H9 (cell line): ENCODE measurements at regions not wholly inside any gene's neighbourhood (a gene's known extent, or its start where the extent isn't known, plus 50 kb on each side); places are given as distances from the start of the nearest gene placed in this dataset.
A peak's percentile ranks its signal among the peaks of the same experiment; 100 is the strongest.

Experiments
- DNase-seq: peaks from one replicate; pipeline ENCODE4 v3.0.0-alpha.2; 2017
- H2AFZ ChIP-seq: one replicate; pipeline ENCODE4 v1.6.1; 2013; ENCODE audit warnings: mild to moderate bottlenecking, low read length, control low read depth, moderate library complexity
- H2AK5ac ChIP-seq: 2 replicates; pipeline ENCODE4 v1.6.1; 2013; ENCODE audit warnings: low read length, control low read depth, mixed read lengths; ENCODE audit not compliant: insufficient read length
- H2BK120ac ChIP-seq: one replicate; pipeline ENCODE4 v1.6.1; 2013; ENCODE audit warnings: low read depth, mild to moderate bottlenecking, low read length, control low read depth, inconsistent platforms; ENCODE audit not compliant: poor library complexity, severe bottlenecking
- H2BK12ac ChIP-seq: 2 replicates; pipeline ENCODE4 v1.6.1; 2013; ENCODE audit warnings: low read length, control low read depth, mixed read lengths, low read depth; ENCODE audit not compliant: insufficient read length
- H2BK15ac ChIP-seq: 2 replicates; pipeline ENCODE4 v1.6.1; 2013; ENCODE audit warnings: low read depth, low read length, control low read depth
- H2BK20ac ChIP-seq: one replicate; pipeline ENCODE4 v1.6.1; 2013; ENCODE audit warnings: low read depth, mild to moderate bottlenecking, low read length, control low read depth, inconsistent platforms; ENCODE audit not compliant: poor library complexity, severe bottlenecking
- H2BK5ac ChIP-seq: 2 replicates; pipeline ENCODE4 v1.6.1; 2013; ENCODE audit warnings: low read length, control low read depth, mixed read lengths; ENCODE audit not compliant: insufficient read length
- H3K14ac ChIP-seq: 2 replicates; pipeline ENCODE4 v1.6.1; 2013; ENCODE audit warnings: low read length, control low read depth; ENCODE audit not compliant: insufficient read depth
- H3K18ac ChIP-seq: 2 replicates; pipeline ENCODE4 v1.6.1; 2013; ENCODE audit warnings: low read depth, mild to moderate bottlenecking, mixed read lengths, low read length, control low read depth; ENCODE audit not compliant: insufficient read length
- H3K23ac ChIP-seq: 2 replicates; pipeline ENCODE4 v1.6.1; 2013; ENCODE audit warnings: low read length, control low read depth, mixed read lengths, low read depth; ENCODE audit not compliant: insufficient read length
- H3K23me2 ChIP-seq: 2 replicates; pipeline ENCODE4 v1.6.1; 2013; ENCODE audit warnings: low read depth, mild to moderate bottlenecking, mixed read lengths, low read length, control low read depth; ENCODE audit not compliant: insufficient read length, poor library complexity, severe bottlenecking
- H3K27ac ChIP-seq: 2 replicates; pipeline ENCODE4 v1.5.1; 2013; ENCODE audit warnings: low read length, control low read depth, mixed read lengths, low read depth; ENCODE audit not compliant: insufficient read length
- H3K27me3 ChIP-seq: 2 replicates; pipeline ENCODE4 v1.6.1; 2013; ENCODE audit warnings: low read length, control low read depth, inconsistent platforms; ENCODE audit not compliant: insufficient read depth
- H3K4ac ChIP-seq: 2 replicates; pipeline ENCODE4 v1.6.1; 2013; ENCODE audit warnings: low read depth, mild to moderate bottlenecking, control low read depth, inconsistent platforms, low read length, moderate library complexity
- H3K4me1 ChIP-seq: 2 replicates; pipeline ENCODE4 v1.6.1; 2013; ENCODE audit warnings: low read length, control low read depth, inconsistent platforms; ENCODE audit not compliant: insufficient read depth
- H3K4me2 ChIP-seq: 2 replicates; pipeline ENCODE4 v1.6.1; 2013; ENCODE audit warnings: low read length, control low read depth, mixed read lengths; ENCODE audit not compliant: insufficient read length, insufficient read depth
- H3K56ac ChIP-seq: 2 replicates; pipeline ENCODE4 v1.6.1; 2013; ENCODE audit warnings: low read depth, mild to moderate bottlenecking, mixed read lengths, low read length, control low read depth; ENCODE audit not compliant: insufficient read length
- H3K79me1 ChIP-seq: 2 replicates; pipeline ENCODE4 v1.6.1; 2013; ENCODE audit warnings: low read depth, mild to moderate bottlenecking, moderate library complexity, low read length, control low read depth, inconsistent platforms; ENCODE audit not compliant: insufficient read depth, poor library complexity, severe bottlenecking
- H3K79me2 ChIP-seq: 2 replicates; pipeline ENCODE4 v1.6.1; 2013; ENCODE audit warnings: low read length, control low read depth, inconsistent platforms; ENCODE audit not compliant: insufficient read depth
- H3K9ac ChIP-seq: 2 replicates; pipeline ENCODE4 v1.6.1; 2013; ENCODE audit warnings: low read length, control low read depth, mixed read lengths; ENCODE audit not compliant: insufficient read length; ENCODE audit errors: extremely low read depth
- H3K9me3 ChIP-seq: one replicate; pipeline ENCODE4 v1.6.1; 2013; ENCODE audit warnings: low read depth, low read length, inconsistent platforms; ENCODE audit not compliant: control insufficient read depth
- H3T11ph ChIP-seq: one replicate; pipeline ENCODE4 v1.6.1; 2013; ENCODE audit warnings: mild to moderate bottlenecking, low read length, control low read depth, inconsistent platforms
- H4K20me1 ChIP-seq: one replicate; pipeline ENCODE4 v1.6.1; 2013; ENCODE audit not compliant: control insufficient read depth, insufficient read length, insufficient read depth
- H4K5ac ChIP-seq: 2 replicates; pipeline ENCODE4 v1.6.1; 2013; ENCODE audit warnings: low read depth, mild to moderate bottlenecking, mixed read lengths, low read length, control low read depth; ENCODE audit not compliant: insufficient read length
- H4K8ac ChIP-seq: replicated peaks from 2 replicates; pipeline ENCODE4 v1.6.1; 2013; ENCODE audit warnings: low read length, control low read depth, mixed read lengths, low read depth; ENCODE audit not compliant: insufficient read length
- H4K91ac ChIP-seq: 2 replicates; pipeline ENCODE4 v1.6.1; 2013; ENCODE audit warnings: low read depth, mild to moderate bottlenecking, moderate library complexity, mixed read lengths, low read length, control low read depth; ENCODE audit not compliant: insufficient read length
- H3K27ac Mint-ChIP-seq, 3 experiments: 2 replicates in 2 of 3; 3 replicates in 1 of 3; pipeline ENCODE4 v1.8.0; 2020 to 2021; ENCODE audit warnings: mixed read lengths in 3 of 3, mild to moderate bottlenecking in 1 of 3, moderate library complexity in 1 of 3
- H3K27me3 Mint-ChIP-seq: 2 replicates; pipeline ENCODE4 v1.8.0; 2021; ENCODE audit warnings: low read depth, mild to moderate bottlenecking, moderate library complexity, mixed read lengths
- H3K36me3 Mint-ChIP-seq, 3 experiments: 2 replicates in 2 of 3; 3 replicates in 1 of 3; pipeline ENCODE4 v1.8.0; 2020 to 2021; ENCODE audit warnings: low read depth in 3 of 3, mixed read lengths in 3 of 3; ENCODE audit not compliant: insufficient read depth in 1 of 3
- H3K4me1 Mint-ChIP-seq, 2 experiments: 2 replicates each; pipeline ENCODE4 v1.8.0; 2020; ENCODE audit warnings: mixed read lengths in 2 of 2
- H3K4me3 Mint-ChIP-seq, 2 experiments: 2 replicates in 1 of 2; 3 replicates in 1 of 2; pipeline ENCODE4 v1.8.0; 2020 to 2021; ENCODE audit warnings: mild to moderate bottlenecking in 2 of 2, mixed read lengths in 2 of 2, moderate library complexity in 1 of 2
- H3K9me3 Mint-ChIP-seq, 2 experiments: 2 replicates in 1 of 2; 3 replicates in 1 of 2; pipeline ENCODE4 v1.8.0; 2020; ENCODE audit warnings: mild to moderate bottlenecking in 2 of 2, mixed read lengths in 2 of 2, moderate library complexity in 1 of 2
- CTCF ChIP-seq: fragments of 200-600 bp; sonication (generic); conservative IDR thresholded peaks from 3 replicates; pipeline ENCODE4 v1.8.0; 2021; ENCODE audit warnings: antibody characterized with exemption, mild to moderate bottlenecking
- WGBS: extraction: QIAGEN DNeasy Blood & Tissue Kit; methylation state at CpG from one replicate; pipeline ENCODE4 v1.1.7; 2013; ENCODE audit warnings: missing lambda C conversion rate, low lambda C conversion rate, mixed read lengths; ENCODE audit not compliant: insufficient read length; ENCODE audit errors: extremely low coverage; 5-methylcytosine and 5-hydroxymethylcytosine counted together

GRCh38 chr5:1934056-1934394 lies 51.3 kb upstream of the IRX4 start:
- peak overlapping the region in 1 of 3 experiments; percentile 38; a peak in 1 of 7 replicates for H3K27ac Mint-ChIP-seq
- Histone ChIP-seq H4K91ac (no peak overlapping the region), H2AFZ (no peak overlapping the region), H3K4me1 (no peaks in the 10 kb centered on the region; the same call in 1 of the 2 replicates), H3K23ac (no peak overlapping the region), H2AK5ac (no peak overlapping the region), H2BK20ac (no peak overlapping the region), H3T11ph (no peak overlapping the region), H4K20me1 (peaks cover 4% of the 10 kb centered on the region), H3K4ac (no peak overlapping the region), H2BK12ac (no peak overlapping the region), H2BK120ac (no peak overlapping the region), H3K27me3 (no peaks in the 10 kb centered on the region; the same call in 1 of the 2 replicates), H3K9ac (no peak overlapping the region), H2BK15ac (no peak overlapping the region), H3K18ac (no peak overlapping the region), H2BK5ac (no peak overlapping the region), H3K14ac (no peak overlapping the region; the same call in 1 of the 2 replicates), H3K56ac (no peak overlapping the region), H3K9me3 (no peaks in the 10 kb centered on the region), H3K23me2 (peaks cover 6% of the 10 kb centered on the region), H3K79me1 (no peaks in the 10 kb centered on the region), H3K79me2 (no peaks in the 10 kb centered on the region), H4K5ac (no peak overlapping the region), H3K4me2 (no peak overlapping the region), H3K27ac (no peak overlapping the region), H4K8ac (no peak overlapping the region)
- no peak overlapping the region; a peak in 1 of 5 replicates for H3K4me3 Mint-ChIP-seq
- H3K4me1 Mint-ChIP-seq, result peaks cover 5 to 11% of the 10 kb centered on the region in 2 experiments; a peak in 3 of 4 replicates
- TF ChIP-seq CTCF, result peak; percentile 25; the same call in 2 of the 3 replicates
- no peaks in the 10 kb centered on the region for H3K9me3 Mint-ChIP-seq
- DNase-seq, result peak; percentile 28
- peaks cover 22% of the 10 kb centered on the region for H3K27me3 Mint-ChIP-seq
- peaks cover 0 to 1% (median 0%) of the 10 kb centered on the region in 3 experiments; a peak in 1 of 7 replicates for H3K36me3 Mint-ChIP-seq
- WGBS, result no CpG with 5 or more reads among the region's 9 CpGs
